GM18502 (cell line): ENCODE measurements at regions not wholly inside any gene's neighbourhood (a gene's known extent, or its start where the extent isn't known, plus 50 kb on each side); places are given as distances from the start of the nearest gene placed in this dataset.

ENCODE experiments used
- ATAC-seq: cut with Tn5 transposase; IDR thresholded peaks from one replicate; pipeline ENCODE4 v1.9.1; 2021; ENCODE audit warnings: mild to moderate bottlenecking; ENCODE audit not compliant: unreplicated experiment, poor library complexity

- peak; percentile 88 for ATAC-seq
Observed at GRCh38 chr9:79824265-79824664, 252.5 kb downstream of the TLE4 start.

GRCh38 chr9:79817438-79818004, 245.8 kb downstream of the TLE4 start:
- ATAC-seq = peak; percentile 92

- no peak for ATAC-seq
Observed at GRCh38 chr9:79813258-79813638, 241.5 kb downstream of the TLE4 start.

GRCh38 chr9:79812507-79813257, 240.9 kb downstream of the TLE4 start:
- ATAC-seq = peak; percentile 71

GRCh38 chr9:79812099-79812498, 240.3 kb downstream of the TLE4 start:
- peak; percentile 22 for ATAC-seq

GRCh38 chr9:79809931-79810330, 238.2 kb downstream of the TLE4 start:
- ATAC-seq = no peak

GRCh38 chr9:79809316-79809876, 237.6 kb downstream of the TLE4 start:
- no peak for ATAC-seq

- ATAC-seq = no peak
Observed at GRCh38 chr9:79807971-79808370, 236.2 kb downstream of the TLE4 start.

GRCh38 chr9:79806086-79806485, 234.3 kb downstream of the TLE4 start:
- ATAC-seq = no peak

- ATAC-seq = no peak
Observed at GRCh38 chr9:79801459-79801858, 229.7 kb downstream of the TLE4 start.

- ATAC-seq = no peak
Observed at GRCh38 chr9:79800578-79800977, 228.8 kb downstream of the TLE4 start.

- no peak for ATAC-seq
Observed at GRCh38 chr9:79799691-79800335, 228.0 kb downstream of the TLE4 start.

- no peak for ATAC-seq
Observed at GRCh38 chr9:79798450-79798849, 226.7 kb downstream of the TLE4 start.

- ATAC-seq = no peak
Observed at GRCh38 chr9:79796411-79796810, 224.6 kb downstream of the TLE4 start.

GRCh38 chr9:79788662-79789061, 216.9 kb downstream of the TLE4 start:
- no peak for ATAC-seq

GRCh38 chr9:79781263-79781662, 209.5 kb downstream of the TLE4 start:
- no peak for ATAC-seq

GRCh38 chr9:79780559-79780958, 208.8 kb downstream of the TLE4 start:
- no peak for ATAC-seq

- no peak for ATAC-seq
Observed at GRCh38 chr9:79779901-79780300, 208.1 kb downstream of the TLE4 start.

- no peak for ATAC-seq
Observed at GRCh38 chr9:79778581-79778980, 206.8 kb downstream of the TLE4 start.

- no peak for ATAC-seq
Observed at GRCh38 chr9:79776581-79776980, 204.8 kb downstream of the TLE4 start.
